Heart left ventricle (tissue), 13 donors: ENCODE measurements at regions not wholly inside any gene's neighbourhood (a gene's known extent, or its start where the extent isn't known, plus 50 kb on each side); places are given as distances from the start of the nearest gene placed in this dataset.

ENCODE experiments used
- CTCF ChIP-seq, 12 donors: fragments of 200-600 bp; sonication (generic) in 4 of 12; IDR thresholded peaks; one replicate each; pipeline versions ENCODE4 v1.5.0 to v1.8.0; 2018 to 2022; ENCODE audit warnings: antibody characterized with exemption in 12 of 12, mild to moderate bottlenecking in 5 of 12
- POLR2A ChIP-seq, 2 donors: fragments of 450-650 bp; IDR thresholded peaks; one replicate each; pipeline ENCODE4 v1.6.1; 2017; ENCODE audit warnings: antibody characterized with exemption in 2 of 2, mild to moderate bottlenecking in 2 of 2, moderate library complexity in 2 of 2
- donor health status: ischemic (EF 13 %, LVEDD 7.1; RV severe dilation, severe dysfunction).
- donor health status: DM: no; HTN: yes; CAD: no.
- donor health status: DM: no; HTN: no; CAD: no.
- donor health status: ischemic (EF 25% LVEDD 6.9; RV normal size, moderate dysfunction).
- donor health status: ischemic (EF 25% LVEDD 5.7; RV mildly dilated, moderate dysfunction).
- donor health status: ischemic (EF 35%, LVEDD 5.7; RV mildly dilated, moderate dysfunction).
- donor health status: nonischemic (EF 11% LVEDD 7.7; RV severe dilation, severe dysfunction).
- donor health status: DM: yes; HTN: yes; CAD: no.
- donor health status: PGD.
- donor health status: ischemic (EF 29% LVEDD 5.4; RV normal size, mild dysfunction).
- donor health status: nonischemic (EF 23%, LVEDD 6.1; RV moderate dilation, normal function).

DNA sequence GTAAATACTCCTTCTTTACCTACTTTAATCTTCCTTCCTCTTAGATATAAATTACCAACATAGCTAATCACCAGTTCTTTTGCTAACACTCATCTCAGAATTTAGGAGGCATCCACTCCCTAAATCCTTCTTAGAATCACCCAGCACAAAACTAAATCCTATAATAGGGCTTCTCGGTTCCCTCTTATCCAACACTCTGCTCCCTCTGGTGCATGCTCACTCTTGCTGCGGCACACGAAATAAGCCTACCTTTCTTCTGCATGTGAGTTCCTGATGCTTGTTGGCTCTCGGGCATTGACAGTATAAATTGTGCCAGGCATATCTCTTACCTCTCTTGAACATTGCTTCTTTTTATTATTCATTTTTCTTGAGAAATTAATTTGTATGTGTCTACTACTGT, 61.0 kb downstream of the OR5AK2 start:
- TF ChIP-seq CTCF (IDR thresholded peaks at IDR 0.05): no peak
- TF ChIP-seq POLR2A (IDR thresholded peaks at IDR 0.05): no peak
